PC-3 (cell line): ENCODE measurements at regions not wholly inside any gene's neighbourhood (a gene's known extent, or its start where the extent isn't known, plus 50 kb on each side); places are given as distances from the start of the nearest gene placed in this dataset.

Experiments used
- CTCF ChIP-seq: fragments of 300-600 bp; sonication (generic); conservative IDR thresholded peaks from 2 replicates; pipeline ENCODE4 v1.5.1; 2017; ENCODE audit warnings: antibody characterized with exemption, low read depth, mild to moderate bottlenecking, low read length
- EZH2 ChIP-seq: fragments of 300-600 bp; sonication (generic); IDR thresholded peaks from one replicate; pipeline ENCODE4 v1.6.1; 2017; ENCODE audit warnings: antibody characterized with exemption, mild to moderate bottlenecking, low read length; ENCODE audit not compliant: unreplicated experiment
- EZH2phosphoT487 ChIP-seq: fragments of 300-600 bp; sonication (generic); IDR thresholded peaks from 2 replicates; pipeline ENCODE4 v1.6.1; 2018; ENCODE audit warnings: mild to moderate bottlenecking, antibody characterized with exemption, low read length, borderline replicate concordance

- no peak for TF ChIP-seq EZH2phosphoT487
- no peak for TF ChIP-seq CTCF
- TF ChIP-seq EZH2 = no peak
These were observed 1833.2 kb upstream of the PCDH7 start for GRCh38 chr4:28886934-28887333.
